GM12873 (cell line): ENCODE measurements at regions not wholly inside any gene's neighbourhood (a gene's known extent, or its start where the extent isn't known, plus 50 kb on each side); places are given as distances from the start of the nearest gene placed in this dataset.

Source experiments
- CTCF ChIP-seq: IDR thresholded peaks from 2 replicates; pipeline ENCODE4 v1.5.1; 2012; ENCODE audit warnings: low read depth, mild to moderate bottlenecking, moderate library complexity, low read length, control low read depth; ENCODE audit not compliant: insufficient read depth; ENCODE audit errors: missing control alignments

DNA sequence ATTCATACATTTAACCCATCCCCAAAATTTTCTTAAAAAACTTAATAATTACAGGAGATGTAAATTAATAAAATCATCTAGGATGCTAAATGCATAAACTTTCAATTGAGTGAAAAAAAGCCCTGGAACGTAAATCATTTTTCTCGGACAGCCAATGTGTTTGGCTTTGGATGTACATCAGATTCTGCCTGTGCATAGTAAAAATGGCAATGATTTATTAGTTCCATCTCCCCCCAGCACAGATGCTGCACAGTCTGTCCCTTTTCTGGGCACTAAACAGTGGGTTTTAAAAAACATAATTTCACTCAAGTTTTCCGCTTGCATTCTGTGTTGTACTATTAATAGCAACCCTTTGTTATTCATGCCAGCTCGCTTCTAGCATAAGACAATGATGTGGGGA, 147.7 kb downstream of the TM9SF2 start:
- TF ChIP-seq CTCF, result no peak

DNA sequence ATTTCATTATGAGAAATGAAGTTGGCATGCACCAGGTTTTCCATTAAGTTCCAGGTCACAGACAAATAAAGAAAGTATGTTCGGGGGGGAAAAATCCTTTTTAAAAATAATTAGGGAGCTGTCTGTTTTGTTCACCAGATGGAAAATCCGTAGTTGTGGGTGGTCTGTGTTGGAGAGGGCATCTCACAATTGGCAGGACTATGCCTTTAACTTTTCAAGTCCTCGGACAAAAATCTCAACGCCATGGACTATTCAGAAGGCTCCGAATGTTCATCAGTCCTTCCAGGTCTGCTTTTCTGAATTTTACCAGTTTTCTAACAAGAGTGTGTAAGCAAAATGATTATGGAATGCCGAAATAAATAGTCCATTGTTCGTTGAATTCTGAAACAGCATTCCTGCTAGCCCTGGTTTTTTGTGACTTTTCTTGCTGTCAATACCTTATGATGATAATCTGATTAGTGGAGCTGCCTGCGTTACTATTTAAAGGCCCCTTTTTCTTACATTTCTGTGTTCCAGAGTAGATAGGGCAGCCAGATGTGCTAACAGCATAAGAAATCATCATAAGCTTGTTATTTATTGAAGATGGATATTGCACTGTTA, 146.9 kb downstream of the TM9SF2 start:
- no peak for TF ChIP-seq CTCF

DNA sequence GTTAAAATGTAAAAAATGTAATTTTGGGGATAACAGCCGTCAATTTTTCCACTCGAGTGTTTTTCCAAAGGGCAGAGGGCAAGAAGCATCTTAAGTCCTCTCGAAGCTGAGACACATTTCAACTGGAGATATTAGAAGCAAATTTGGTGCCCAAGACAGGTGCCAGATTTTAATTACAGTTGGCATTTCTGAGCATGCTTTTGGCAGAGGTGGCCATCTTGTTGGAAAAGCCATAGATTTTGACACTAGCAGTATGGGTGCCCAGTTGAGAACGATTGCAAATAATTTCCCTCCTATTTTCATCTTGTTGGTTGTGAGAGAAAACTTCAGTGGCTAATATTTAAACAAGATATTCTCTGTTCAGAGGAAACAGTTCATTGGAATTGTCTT, 146.3 kb downstream of the TM9SF2 start:
- TF ChIP-seq CTCF, result no peak

DNA sequence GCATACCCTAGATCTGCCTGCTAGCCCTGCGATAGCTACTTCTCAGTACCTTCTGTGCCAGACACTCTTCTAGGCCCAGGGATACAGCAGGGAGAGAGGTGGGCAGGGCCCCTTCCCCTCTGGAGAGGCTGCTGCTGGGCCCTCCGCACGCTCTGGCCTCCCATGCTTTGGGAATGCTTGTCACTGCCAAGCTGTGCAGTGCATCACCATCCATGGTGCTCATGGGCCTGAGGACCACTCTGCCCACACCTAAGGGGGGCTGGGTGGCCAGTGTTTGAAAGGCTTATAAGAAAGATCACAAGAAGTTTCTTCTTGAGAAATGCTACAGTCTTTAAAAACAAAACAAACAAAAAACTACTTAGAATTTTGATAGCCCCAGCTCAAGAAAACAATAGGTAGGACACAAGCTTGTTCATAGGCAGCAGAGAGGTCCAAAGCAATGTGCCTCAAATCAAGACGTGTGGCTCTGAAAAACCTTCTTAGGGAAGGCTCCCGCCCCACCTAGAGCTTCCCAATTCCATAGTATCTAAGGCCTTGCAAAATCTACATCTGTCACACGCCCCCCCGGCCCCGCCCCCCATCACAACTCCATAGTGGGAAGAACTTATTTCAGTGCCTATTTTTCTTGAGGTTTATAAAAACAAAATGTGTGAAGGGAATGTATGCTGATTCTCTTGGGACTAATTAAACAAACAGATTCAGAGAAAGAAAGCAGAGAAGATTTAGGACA, 145.8 kb downstream of the TM9SF2 start:
- TF ChIP-seq CTCF, result no peak

GRCh38 chr13:99642841-99643240, 141.6 kb downstream of the TM9SF2 start:
- no peak for TF ChIP-seq CTCF

- TF ChIP-seq CTCF, result no peak
These were observed 140.7 kb downstream of the TM9SF2 start for GRCh38 chr13:99642006-99642405.

- no peak for TF ChIP-seq CTCF
These were observed 139.0 kb downstream of the TM9SF2 start for GRCh38 chr13:99640260-99640659.
